DMS114 treated with DMSO at 0.1 percent for 48 hours (cell line): ENCODE measurements at regions not wholly inside any gene's neighbourhood (a gene's known extent, or its start where the extent isn't known, plus 50 kb on each side); places are given as distances from the start of the nearest gene placed in this dataset.

Source experiments
- DNase-seq: peaks from one replicate; lab custom pipeline; 2025; ENCODE audit not compliant: unreplicated experiment; lab: John Stamatoyannopoulos, UW

DNA sequence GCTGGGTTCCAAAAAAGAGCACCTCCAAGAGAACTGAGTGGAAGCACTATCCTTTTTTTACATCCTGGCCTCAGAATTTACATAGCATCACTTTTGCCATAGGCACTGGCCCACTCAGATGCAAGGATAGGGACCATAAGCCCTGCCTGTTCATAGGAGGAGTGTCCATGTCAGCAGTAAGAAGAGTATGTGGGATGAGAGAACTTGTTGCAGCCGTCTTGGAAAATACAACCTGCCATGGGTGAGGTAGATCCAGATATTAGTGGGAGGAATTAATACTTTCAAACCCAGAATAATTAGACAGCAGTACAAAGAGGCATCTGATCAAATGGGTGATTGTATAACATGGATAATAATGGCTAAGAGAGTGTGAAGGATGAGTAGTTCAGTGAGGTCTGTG lies 110.7 kb upstream of the CELF4 start:
- DNase-seq: no peak

DNA sequence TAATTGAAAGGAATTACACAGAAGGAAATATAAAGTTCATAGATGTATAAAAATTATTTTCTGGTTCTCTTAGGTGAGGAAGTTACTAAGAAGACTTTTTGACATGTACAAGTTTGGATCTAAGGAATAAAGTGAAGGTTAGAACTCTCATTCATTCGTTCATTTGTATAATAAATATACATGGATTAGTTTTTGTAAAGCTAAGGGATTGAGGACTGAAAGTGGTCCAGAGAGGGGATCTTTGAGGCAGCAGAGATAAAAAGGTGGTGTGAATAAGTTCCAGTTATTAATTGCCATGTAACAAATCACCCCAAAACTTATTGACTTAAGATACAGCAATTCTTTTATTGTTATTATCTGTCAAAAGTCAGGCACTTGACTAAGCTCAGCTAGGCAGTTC lies 110.1 kb upstream of the CELF4 start:
- no peak for DNase-seq

DNA sequence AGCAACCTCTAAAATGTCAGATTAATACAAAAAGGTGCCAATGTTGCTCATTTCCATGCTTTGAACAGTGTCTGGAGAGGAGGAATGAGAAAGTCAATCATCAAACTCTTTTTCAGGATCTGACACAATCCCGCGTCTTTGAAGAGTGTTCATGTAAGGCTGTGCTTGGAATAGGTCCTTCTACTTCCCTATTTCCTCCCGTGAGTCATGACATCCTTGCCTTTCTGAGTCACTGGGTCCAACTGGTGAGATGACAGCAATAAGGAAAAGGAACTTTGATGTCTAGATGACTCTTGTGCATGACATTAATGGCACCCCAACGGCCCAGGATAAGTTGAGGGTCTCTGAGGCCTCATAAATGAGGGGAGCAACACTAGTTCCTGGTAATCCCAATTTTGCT lies 109.0 kb upstream of the CELF4 start:
- DNase-seq: no peak

DNA sequence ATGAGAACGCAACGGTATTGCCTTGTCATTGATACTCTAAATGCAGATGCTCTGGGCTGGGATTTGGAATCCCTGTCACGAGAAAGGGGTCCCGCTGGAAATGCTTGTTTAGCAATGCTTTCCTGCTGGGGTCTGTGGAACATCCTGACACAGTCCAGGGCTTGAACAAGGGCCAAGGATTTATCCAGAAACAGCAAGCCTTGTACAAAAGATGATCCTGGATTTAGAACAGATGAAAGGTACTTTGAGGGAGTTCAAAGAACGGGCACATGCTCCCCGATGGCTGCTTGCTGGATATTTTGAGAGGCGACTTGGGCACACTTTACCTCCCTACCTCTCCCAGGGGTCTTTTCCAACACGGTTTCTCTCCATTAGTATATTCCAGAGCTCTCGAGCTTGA lies 108.1 kb upstream of the CELF4 start:
- DNase-seq: no peak

DNA sequence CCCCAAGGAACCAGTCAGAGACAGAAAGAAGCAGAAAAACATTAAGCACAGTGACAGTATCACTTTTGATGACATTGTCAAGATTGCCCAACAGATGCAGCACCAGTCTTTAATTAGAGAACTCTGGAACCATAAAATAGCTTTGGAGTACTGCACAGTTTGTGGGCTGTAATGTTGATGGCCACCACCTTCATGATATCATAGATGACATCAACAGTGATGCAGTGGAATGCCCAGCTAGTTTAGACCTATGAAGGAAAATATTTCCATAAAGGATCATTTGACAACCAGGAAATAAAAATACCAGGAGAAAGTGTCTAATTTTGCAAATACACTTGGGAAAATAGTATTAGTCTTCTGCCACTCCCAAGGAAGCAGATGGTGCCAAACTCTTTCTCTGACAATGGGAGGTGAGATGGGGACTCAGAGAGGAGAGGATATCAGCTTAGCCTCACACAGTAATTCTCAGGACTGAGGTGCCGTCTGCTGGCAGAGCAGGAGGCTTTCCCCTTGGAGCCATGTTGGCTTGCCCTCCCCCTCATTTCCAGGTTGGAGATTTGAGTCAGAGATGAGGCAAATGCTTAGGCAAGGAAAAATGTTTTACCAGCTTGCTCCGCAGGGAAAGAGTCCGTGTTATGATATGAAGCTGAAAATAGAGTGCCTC lies 107.5 kb upstream of the CELF4 start:
- DNase-seq: no peak

DNA sequence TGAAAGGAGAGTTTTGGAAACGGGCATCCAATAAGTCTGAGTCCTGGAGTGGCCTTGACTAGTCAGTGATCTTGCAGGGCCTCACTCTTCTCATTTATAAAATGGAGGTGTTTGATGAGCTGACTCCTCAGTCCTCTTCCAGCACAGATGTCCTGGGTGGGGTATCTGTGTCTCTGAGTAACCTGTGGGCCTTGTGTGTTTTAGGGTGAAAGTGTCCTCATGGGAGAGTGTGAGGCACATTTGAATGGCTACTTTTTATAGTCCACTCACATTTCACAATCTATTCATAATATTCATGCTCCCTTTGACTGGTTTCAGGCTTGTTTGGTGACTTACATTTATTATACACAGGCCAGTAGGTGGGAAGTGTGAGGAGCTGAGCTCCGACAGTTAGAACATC lies 106.4 kb upstream of the CELF4 start:
- DNase-seq: no peak

DNA sequence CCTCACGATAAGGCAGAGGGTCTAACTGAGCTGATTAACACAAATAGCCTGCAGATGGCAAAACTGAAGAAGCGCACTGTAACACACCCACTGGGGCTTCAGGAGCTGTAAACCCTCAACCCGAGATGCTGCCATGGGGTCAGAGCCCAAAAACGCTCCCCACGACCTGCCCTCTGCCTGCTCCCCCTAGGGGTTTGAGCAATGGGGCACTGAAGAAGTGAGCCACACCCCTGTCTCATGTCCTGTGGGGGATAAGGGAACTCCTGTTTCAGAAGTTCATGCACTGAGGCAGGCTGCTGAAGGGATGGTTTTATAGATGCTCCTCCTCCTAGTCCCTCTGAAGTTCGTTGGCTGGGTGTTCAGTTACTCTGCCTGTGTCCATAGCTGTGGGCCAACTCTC lies 105.9 kb upstream of the CELF4 start:
- DNase-seq: no peak

DNA sequence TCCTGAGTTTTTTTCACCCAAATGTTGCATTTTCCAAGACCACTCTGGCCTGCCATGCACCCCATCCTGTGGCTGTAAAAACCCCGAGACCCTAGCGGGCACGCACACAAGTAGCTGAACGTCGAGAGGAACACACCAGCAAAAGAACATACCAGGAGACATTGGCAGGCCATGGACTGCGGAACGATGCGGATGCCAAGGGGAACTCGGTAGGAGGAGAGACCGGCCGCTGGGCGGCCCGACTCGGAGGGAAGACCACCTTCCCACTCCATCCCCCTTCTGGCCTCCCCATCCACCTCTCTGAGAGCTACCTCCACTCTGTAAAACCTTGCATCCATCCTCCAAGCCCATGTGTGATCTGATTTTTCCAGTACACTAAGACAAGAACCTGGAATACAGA lies 105.5 kb upstream of the CELF4 start:
- DNase-seq: no peak

DNA sequence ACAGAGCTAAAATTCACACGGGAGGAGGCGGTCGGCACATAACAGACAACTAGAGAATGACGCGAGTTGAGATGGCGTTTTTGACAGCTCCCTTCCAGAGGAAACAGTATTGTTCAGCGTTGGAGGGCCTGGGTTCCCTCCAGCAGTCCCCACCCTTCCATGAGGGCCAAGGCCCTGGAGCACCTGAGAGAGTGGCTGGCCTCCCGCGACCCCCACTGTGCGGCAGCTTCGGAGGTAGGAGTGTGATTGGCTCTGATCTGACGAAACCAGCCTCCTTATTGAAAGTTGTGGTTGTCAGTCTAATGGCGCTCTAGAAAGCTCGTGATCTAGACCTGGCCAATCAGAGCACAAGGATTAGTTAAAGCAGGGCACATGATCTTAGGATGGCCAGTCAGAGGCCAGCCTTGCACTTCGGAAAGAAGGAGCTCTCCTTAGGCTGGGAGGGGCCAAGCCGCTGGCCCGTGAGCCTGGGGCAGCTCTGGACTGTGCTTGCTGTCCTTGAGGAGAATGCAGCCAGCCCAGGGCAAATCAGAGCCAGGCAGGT lies 104.5 kb upstream of the CELF4 start:
- no peak for DNase-seq

DNA sequence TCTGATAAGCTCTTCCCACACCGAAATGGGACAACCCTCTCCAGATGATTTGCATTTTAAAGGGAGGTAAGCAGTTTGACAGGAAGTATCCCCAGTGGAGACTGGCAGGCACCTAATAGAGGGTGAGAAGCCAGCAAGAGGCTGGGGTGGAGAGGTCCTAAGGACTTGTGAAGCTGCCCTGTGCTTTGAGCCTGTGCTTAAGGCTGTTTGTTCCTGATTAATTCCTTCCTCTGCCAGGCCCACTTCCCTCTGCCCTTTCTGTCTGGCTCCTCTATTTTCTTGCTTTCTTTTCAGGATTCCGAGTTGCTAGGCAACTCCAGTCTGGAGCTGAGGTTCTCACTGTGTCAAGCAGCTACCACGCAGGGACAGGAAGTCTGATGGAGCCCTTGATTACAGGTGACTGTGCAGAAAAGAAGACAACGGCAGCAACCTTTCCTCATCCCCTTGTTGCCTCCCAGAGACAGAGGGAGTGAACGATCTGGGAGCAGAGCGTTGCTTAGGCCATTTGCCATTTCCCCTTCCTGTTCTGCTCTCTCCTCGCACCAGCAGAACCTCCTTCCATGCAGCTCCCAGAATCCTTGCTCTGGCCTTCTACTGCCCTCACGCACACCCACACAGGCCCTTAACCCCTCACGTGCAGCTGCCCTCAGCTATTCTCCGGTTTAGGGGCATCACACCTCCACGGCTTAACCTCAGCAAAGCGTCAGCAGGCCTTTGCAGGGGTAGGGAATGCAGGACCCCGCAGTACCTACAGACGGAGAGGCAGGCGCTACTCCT lies 103.6 kb upstream of the CELF4 start:
- no peak for DNase-seq

DNA sequence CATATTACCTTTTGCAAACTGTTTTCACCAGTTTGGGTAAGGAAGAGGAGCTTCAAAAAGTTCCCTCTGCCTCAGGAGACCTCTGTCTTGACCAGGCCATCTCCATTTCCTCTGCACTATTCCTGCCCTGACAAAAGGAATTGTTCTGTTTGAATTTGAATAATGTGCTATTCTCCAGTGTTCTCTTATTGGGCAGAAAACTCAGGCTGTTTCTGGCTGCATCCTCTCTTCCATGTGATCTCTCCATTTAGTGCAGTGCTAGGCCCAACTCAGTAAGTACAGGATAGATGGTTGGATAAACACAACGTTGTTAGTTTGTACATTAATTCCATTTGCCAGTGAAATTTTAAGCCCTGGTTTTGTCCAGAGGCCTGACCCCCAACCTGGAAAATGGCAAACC lies 102.2 kb upstream of the CELF4 start:
- no peak for DNase-seq

DNA sequence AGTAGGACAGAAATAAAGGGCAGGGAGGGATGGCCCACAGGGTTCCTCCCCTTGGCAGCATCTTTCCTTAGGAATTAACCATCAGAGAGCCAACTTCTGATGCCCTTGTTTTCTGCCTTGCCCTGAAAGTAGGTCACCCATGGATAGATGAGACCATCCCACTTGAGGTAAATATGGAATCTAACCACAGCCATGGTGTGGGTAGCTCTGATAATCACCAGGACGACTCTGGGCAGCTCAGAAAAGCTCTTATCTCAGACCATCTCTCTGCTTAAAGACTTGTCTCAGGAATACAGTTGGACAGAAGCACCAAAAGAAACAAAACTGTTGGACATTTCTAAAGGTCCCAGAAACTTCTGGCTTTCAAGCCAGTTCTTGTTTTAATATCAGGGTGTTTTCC lies 101.4 kb upstream of the CELF4 start:
- no peak for DNase-seq

DNA sequence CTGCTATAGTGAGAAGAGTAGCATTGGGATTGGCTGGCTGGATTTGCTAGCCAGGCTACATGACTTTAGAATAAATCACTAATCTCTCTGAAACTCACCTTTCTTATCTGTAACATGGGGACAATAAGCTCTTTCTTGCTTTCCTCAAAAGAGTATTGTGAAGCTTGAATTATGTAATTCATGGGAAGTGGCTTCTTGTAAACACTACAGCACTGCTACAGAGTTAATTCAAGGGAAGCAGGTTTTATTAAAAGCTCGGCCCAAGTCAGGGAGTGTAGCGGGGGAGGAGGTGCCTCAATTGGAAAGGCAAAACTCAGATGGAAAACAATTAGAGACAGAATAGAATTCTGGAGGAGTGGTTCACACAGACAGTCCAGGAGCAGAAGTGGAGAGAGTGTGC lies 100.9 kb upstream of the CELF4 start:
- DNase-seq: no peak

DNA sequence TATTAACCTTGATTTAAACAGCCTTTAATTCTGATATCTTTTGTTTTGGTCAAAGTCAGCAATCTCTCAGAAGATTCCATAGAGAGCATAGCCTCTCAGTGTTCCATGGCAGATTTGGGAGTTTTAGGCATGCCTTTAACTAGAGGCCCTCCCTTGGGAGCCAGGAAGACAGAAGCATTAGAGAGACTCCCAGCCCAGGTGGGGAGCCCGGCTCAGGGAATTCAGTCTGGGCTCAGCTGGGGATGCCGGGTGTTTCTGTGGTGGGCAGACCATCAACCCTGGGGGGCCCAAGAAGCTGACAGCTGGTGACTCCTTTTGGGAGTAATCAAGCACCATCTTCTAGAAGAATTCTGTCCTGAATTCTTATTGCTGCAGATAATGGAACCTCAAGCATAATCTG lies 99.7 kb upstream of the CELF4 start:
- DNase-seq: no peak

DNA sequence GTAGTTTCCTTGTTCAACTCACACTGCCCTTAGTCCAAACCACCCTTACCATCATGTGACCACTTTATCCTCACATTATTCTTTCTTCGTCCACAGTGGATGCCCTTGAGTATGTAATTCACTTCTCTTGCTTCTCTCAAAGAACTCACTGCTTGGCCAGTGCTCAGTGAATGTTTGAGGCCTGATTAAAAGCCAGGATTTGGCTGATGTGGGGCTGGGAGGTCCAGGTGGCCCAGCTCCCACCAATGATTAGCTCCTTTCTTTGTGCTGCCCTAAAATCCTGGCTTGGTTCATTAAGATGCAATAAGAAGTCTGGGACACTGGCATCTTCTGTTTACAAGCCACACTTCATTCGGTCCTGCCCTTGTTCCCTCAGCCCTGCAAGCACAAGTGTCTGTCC lies 97.8 kb upstream of the CELF4 start:
- DNase-seq: no peak

DNA sequence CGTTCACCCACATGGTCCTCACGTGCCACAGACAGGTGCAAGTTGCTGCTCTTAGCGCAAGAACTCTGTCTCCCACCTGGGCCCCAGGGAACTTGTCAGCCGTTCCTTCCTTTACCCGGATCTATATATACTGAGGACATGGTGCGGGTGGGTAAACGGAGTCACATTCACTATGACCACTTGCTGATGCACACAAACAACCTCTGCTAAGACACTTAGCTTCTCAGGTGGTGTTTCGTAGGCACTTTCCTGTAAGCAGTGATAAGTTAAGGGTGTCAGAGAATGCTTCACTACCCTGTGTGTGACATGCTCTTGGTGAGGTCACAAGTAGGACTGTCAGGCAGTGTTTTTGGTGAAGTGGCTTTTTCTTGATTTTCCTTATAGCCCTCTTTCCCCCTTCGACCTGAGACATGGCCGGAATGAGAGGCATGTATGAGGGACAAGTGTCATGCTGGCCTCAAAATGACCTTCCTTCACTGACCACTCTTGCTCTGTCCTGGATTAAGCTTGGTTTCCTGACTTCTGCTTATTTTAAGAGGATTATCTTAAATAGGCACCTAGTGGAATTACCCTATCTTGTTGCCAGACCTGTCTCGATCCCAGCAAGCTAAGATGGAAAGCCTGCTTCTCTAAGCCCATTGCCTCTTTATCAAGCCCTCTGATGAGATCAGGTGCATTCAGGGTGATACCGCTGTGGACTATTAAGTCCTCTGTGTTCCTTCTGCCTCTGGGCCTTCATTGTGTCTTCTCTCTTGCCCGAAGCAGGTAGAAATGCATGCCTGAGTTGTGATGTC lies 97.1 kb upstream of the CELF4 start:
- DNase-seq: no peak

DNA sequence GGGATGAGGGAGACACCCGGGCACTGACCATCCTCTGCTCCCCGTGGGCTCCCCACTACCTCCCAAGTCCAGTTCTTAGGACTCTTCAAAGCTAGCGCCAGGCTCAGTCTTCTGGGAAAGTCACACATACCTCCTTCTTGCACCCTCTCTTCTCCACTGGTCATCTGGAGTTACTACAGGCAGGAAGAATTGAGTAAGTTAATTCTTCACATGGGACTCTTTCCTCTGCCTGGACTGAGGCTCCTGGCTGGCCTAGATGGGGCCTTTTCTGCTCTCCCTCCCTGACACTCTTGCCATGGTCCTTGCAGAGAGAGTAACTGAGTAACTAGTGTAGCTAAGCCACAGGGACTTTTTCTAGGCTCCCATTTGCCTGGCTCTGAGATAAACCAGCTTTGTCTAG lies 96.5 kb upstream of the CELF4 start:
- no peak for DNase-seq

DNA sequence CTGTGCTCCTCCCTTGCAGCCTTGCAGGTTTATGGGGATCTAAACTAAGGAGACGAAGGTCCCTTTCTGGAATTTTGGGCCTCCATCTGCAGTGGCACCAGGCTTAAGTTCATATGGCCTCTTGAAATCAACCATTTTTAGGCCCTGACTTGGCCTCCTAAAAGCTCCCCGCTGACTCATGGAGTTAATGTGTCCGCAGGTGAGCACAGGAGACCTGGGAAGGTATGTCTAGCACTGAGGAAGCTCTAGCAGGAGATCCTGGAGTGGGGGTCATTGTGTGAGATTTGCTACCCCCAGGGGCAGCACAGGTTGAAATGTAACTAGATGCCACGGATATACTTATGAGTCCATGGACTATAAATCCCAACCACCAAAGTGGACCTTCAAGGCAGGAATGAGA lies 95.9 kb upstream of the CELF4 start:
- no peak for DNase-seq

DNA sequence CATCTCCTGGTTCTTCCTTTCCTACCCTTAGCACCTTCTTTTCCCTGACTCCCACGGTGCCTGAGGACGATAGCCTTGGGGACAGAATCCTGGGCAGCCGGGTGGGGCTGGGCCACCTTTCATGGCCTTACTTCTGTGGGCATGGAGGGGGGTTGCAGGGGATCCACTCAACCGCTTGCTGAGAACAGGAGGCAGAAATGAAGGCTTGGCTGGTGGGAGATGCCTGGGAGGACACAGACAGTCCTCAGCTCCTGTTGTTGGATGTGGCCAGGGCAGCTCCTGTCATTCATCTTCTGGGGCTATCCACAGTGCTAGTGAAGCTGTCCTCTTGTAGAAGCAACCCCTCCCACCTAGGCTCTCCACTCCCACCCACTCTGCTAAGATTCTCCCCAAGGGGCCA lies 95.5 kb upstream of the CELF4 start:
- DNase-seq: no peak

DNA sequence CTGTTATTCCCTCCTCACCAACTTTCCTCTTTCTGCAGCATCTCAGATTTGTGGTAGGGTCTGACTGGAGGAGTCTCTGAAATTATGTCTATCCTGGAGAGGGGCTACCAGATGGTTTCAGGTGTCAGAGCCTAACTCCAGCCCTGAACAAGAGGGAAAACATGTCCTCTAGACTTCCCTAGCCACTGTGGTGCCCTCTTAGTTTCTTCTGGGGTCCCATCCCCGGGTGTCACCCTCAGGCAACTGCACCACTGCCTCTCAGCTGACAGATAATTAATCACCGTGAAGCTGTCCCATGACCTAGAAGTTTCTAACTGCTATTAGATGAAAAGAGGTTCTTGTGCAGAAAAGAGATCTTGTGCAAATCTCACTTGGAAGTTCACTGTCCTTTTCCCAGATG lies 95.1 kb upstream of the CELF4 start:
- no peak for DNase-seq

DNA sequence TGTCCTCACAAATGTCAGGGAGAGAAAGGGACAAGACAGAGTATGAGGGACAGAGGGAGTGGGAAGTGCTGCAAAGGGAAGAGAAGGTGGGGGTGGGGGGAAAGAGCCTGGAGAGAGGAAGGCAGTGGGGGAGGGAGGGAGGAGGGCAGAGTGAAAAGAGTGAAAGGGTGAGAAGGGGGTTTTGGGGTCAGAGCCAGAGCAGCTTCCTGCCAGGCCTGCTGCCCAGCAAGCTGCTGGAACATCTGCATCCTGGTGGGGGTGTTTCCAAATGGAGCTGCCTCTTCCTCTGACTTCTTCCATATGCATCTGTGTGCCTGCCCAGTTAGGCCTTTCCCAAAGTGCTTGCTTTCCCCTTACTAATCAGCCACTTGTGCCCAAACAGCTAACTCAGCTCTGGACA lies 94.3 kb upstream of the CELF4 start:
- no peak for DNase-seq

DNA sequence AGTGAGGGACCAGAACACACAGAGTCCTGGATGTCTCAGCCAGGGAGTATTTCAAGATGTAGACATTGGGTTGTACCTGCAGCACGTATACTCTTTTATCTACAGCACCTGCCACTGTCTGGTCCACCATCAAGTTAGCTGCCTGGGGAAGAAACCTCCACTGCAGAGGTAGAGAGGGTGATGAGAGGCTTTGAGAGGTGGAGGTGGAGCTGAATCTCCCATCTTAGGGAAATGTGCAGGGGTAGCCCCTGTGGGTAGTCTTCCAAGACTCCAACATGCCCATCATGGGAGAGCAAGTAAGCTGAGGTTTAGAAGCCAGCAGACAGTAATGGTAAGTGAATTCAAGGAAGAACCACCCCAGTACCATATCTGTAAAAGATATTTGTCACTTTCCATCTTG lies 93.3 kb upstream of the CELF4 start:
- DNase-seq: no peak
